OCI-LY1 (cell line): ENCODE measurements at regions not wholly inside any gene's neighbourhood (a gene's known extent, or its start where the extent isn't known, plus 50 kb on each side); places are given as distances from the start of the nearest gene placed in this dataset.

Experiments used
- H2AFZ ChIP-seq: fragments of 200-600 bp; sonication (generic), shearing (Covaris generic); 2 replicates; pipeline ENCODE4 v1.6.0; 2014; ENCODE audit warnings: antibody characterized with exemption, mild to moderate bottlenecking, low read length
- H3F3A ChIP-seq: fragments of 200-600 bp; sonication (generic), shearing (Covaris generic); 2 replicates; pipeline ENCODE4 v1.6.0; 2014; ENCODE audit warnings: mild to moderate bottlenecking, antibody characterized with exemption, low read length, moderate library complexity; ENCODE audit not compliant: insufficient read depth
- H3K27ac ChIP-seq: fragments of 200-600 bp; sonication (generic); 2 replicates; pipeline ENCODE4 v1.5.1; 2014; ENCODE audit warnings: low read length, mixed run types, mild to moderate bottlenecking, low read depth; ENCODE audit not compliant: poor library complexity, severe bottlenecking
- H3K27me3 ChIP-seq: fragments of 200-600 bp; sonication (generic); 2 replicates; pipeline ENCODE4 v1.6.0; 2014; ENCODE audit warnings: antibody characterized with exemption, mild to moderate bottlenecking, low read length, moderate library complexity; ENCODE audit not compliant: insufficient read depth
- H3K36me3 ChIP-seq: fragments of 200-600 bp; sonication (generic); 2 replicates; pipeline ENCODE4 v1.6.1; 2014; ENCODE audit warnings: mild to moderate bottlenecking, antibody characterized with exemption, low read length, moderate library complexity, mixed read lengths; ENCODE audit not compliant: insufficient read depth
- H3K4me1 ChIP-seq: fragments of 200-600 bp; sonication (generic); 2 replicates; pipeline ENCODE4 v1.5.1; 2014; ENCODE audit warnings: mild to moderate bottlenecking, low read length, moderate library complexity; ENCODE audit not compliant: insufficient read depth, severe bottlenecking
- H3K4me2 ChIP-seq: fragments of 200-600 bp; sonication (generic), shearing (Covaris generic); 2 replicates; pipeline ENCODE4 v1.6.1; 2014; ENCODE audit warnings: low read length
- H3K4me3 ChIP-seq: fragments of 200-600 bp; sonication (generic); 2 replicates; pipeline ENCODE4 v1.5.1; 2014; ENCODE audit warnings: low read length, low read depth, mild to moderate bottlenecking, mixed read lengths; ENCODE audit not compliant: poor library complexity, severe bottlenecking
- H3K79me2 ChIP-seq: fragments of 200-600 bp; shearing (Covaris generic); 2 replicates; pipeline ENCODE4 v1.6.1; 2016; ENCODE audit warnings: mixed run types, low read length, mixed read lengths; ENCODE audit not compliant: insufficient read depth
- H3K9ac ChIP-seq: fragments of 200-600 bp; sonication (generic), shearing (Covaris generic); 2 replicates; pipeline ENCODE4 v1.6.1; 2014; ENCODE audit warnings: mild to moderate bottlenecking, low read length, mixed read lengths
- H3K9me2 ChIP-seq: fragments of 200-600 bp; sonication (generic), shearing (Covaris generic); 2 replicates; pipeline ENCODE4 v1.6.1; 2014; ENCODE audit warnings: low read depth, mild to moderate bottlenecking, low read length, mixed read lengths
- H3K9me3 ChIP-seq: fragments of 200-600 bp; shearing (Covaris generic); 2 replicates; pipeline ENCODE4 v1.6.1; 2014; ENCODE audit warnings: low read length, mixed read lengths
- H4K20me1 ChIP-seq: fragments of 200-600 bp; sonication (generic), shearing (Covaris generic); 2 replicates; pipeline ENCODE4 v1.6.0; 2016; ENCODE audit warnings: mild to moderate bottlenecking, low read length; ENCODE audit not compliant: insufficient read depth
- CTCF ChIP-seq: fragments of 200-600 bp; sonication (generic), shearing (Covaris generic); IDR thresholded peaks from 2 replicates; pipeline ENCODE4 v1.5.1; 2017; ENCODE audit warnings: mild to moderate bottlenecking, antibody characterized with exemption, low read length, moderate library complexity, mixed read lengths
- EZH2 ChIP-seq: fragments of 200-600 bp; sonication (generic), shearing (Covaris generic); IDR thresholded peaks from 2 replicates; pipeline ENCODE4 v1.8.0; 2017; ENCODE audit warnings: borderline replicate concordance, mixed run types, mild to moderate bottlenecking, antibody characterized with exemption, low read length, moderate library complexity, mixed read lengths

- Histone ChIP-seq H3K4me1 (no peaks in the 10 kb centered on the region), H3K36me3 (no peaks in the 10 kb centered on the region), H3K9me3 (no peaks in the 10 kb centered on the region), H3K9ac (no peak overlapping the region), H4K20me1 (no peaks in the 10 kb centered on the region), H3K9me2 (no peaks in the 10 kb centered on the region), H3K4me3 (no peak overlapping the region), H3K4me2 (no peak overlapping the region), H3F3A (no peaks in the 10 kb centered on the region), H2AFZ (no peak overlapping the region), H3K79me2 (no peaks in the 10 kb centered on the region), H3K27me3 (no peaks in the 10 kb centered on the region), H3K27ac (no peak overlapping the region)
- TF ChIP-seq CTCF = no peak
- no peak for TF ChIP-seq EZH2
Observed at GRCh38 chr5:87774804-87775203, 362.1 kb upstream of the CCNH start.

GRCh38 chr5:87770601-87771121, 357.9 kb upstream of the CCNH start:
- Histone ChIP-seq H4K20me1 (no peaks in the 10 kb centered on the region), H3K36me3 (no peaks in the 10 kb centered on the region), H3K4me3 (no peak overlapping the region), H3K9me3 (no peaks in the 10 kb centered on the region), H3K79me2 (no peaks in the 10 kb centered on the region), H3F3A (no peaks in the 10 kb centered on the region), H3K27ac (no peak overlapping the region), H3K4me2 (no peak overlapping the region), H3K27me3 (no peaks in the 10 kb centered on the region), H3K4me1 (no peaks in the 10 kb centered on the region), H3K9ac (no peak overlapping the region), H2AFZ (no peak overlapping the region), H3K9me2 (no peaks in the 10 kb centered on the region)
- no peak for TF ChIP-seq EZH2
- no peak for TF ChIP-seq CTCF

GRCh38 chr5:87770016-87770570, 357.4 kb upstream of the CCNH start:
- no peaks in the 10 kb centered on the region for H4K20me1 ChIP-seq
- H3K4me1 ChIP-seq = no peaks in the 10 kb centered on the region
- H2AFZ ChIP-seq = no peak overlapping the region
- no peaks in the 10 kb centered on the region for H3K79me2 ChIP-seq
- no peak for TF ChIP-seq CTCF
- TF ChIP-seq EZH2 = no peak
- no peaks in the 10 kb centered on the region for H3K9me3 ChIP-seq
- H3F3A ChIP-seq = no peaks in the 10 kb centered on the region
- no peak overlapping the region for H3K4me2 ChIP-seq
- no peaks in the 10 kb centered on the region for H3K9me2 ChIP-seq
- no peaks in the 10 kb centered on the region for H3K27me3 ChIP-seq
- no peak overlapping the region for H3K9ac ChIP-seq
- no peak overlapping the region for H3K4me3 ChIP-seq
- H3K36me3 ChIP-seq = no peaks in the 10 kb centered on the region
- H3K27ac ChIP-seq = no peak overlapping the region
